ENCODE measurements at regions not wholly inside any gene's neighbourhood (a gene's known extent, or its start where the extent isn't known, plus 50 kb on each side); places are given as distances from the start of the nearest gene placed in this dataset.

- TF ChIP-seq, protein P1, sequence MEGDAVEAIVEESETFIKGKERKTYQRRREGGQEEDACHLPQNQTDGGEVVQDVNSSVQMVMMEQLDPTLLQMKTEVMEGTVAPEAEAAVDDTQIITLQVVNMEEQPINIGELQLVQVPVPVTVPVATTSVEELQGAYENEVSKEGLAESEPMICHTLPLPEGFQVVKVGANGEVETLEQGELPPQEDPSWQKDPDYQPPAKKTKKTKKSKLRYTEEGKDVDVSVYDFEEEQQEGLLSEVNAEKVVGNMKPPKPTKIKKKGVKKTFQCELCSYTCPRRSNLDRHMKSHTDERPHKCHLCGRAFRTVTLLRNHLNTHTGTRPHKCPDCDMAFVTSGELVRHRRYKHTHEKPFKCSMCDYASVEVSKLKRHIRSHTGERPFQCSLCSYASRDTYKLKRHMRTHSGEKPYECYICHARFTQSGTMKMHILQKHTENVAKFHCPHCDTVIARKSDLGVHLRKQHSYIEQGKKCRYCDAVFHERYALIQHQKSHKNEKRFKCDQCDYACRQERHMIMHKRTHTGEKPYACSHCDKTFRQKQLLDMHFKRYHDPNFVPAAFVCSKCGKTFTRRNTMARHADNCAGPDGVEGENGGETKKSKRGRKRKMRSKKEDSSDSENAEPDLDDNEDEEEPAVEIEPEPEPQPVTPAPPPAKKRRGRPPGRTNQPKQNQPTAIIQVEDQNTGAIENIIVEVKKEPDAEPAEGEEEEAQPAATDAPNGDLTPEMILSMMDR (IDR thresholded peaks at IDR 0.05) = no peak
- TF ChIP-seq POLR2A (IDR thresholded peaks at IDR 0.05) = no peak
These were observed 289.0 kb downstream of the PSAT1 start for GRCh38 chr9:78585909-78586308.
